ENCODE measurements at regions not wholly inside any gene's neighbourhood (a gene's known extent, or its start where the extent isn't known, plus 50 kb on each side); places are given as distances from the start of the nearest gene placed in this dataset.

- H3K27me3 ChIP-seq (replicated peaks; ENCODE audit: insufficient read depth): no peaks in the 10 kb centered on the region
- no peaks in the 10 kb centered on the region for H3K9me3 ChIP-seq
- H3K36me3 ChIP-seq: no peaks in the 10 kb centered on the region
- H3K4me3 ChIP-seq: no peak overlapping the region
- WGBS: 93% methylated on average over 13 of the region's 13 CpGs
- no peak overlapping the region for H3K27ac ChIP-seq
- intact Hi-C loops (cut with DNase I): no loop called here
- H3K4me1 ChIP-seq (replicated peaks): no peaks in the 10 kb centered on the region
- no peak for TF ChIP-seq POLR2A (IDR thresholded peaks at IDR 0.05)
- no peak for TF ChIP-seq CTCF (IDR thresholded peaks at IDR 0.05)
- TF ChIP-seq POLR2AphosphoS5 (IDR thresholded peaks at IDR 0.05): no peak
- no peak for DNase-seq (ENCODE audit: low spot score)
These were observed 375.6 kb downstream of the FBXW7 start for GRCh38 chr4:152160225-152160800.

DNA sequence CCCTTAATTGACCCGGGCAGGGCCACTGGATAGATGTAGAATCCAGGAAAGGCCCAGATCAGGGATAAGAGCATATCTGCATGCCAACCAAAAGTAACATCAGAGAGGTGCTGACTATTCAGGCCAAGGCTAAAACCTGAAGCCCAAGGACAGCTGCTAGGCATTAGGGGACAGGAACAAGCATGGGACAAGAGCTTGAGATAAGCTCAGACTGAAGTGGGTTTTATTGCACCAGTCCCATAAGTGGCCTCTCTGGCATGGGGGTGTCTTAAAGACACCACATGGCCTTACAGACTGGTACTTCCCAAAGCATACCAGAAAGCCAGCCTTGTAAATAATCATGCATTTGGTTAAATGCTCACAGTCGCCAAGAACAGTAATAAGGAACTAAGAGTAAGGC is 376.1 kb downstream of the FBXW7 start:
- 84% methylated on average over 2 of the region's 2 CpGs for WGBS
- DNase-seq (ENCODE audit: low spot score): no peak

DNA sequence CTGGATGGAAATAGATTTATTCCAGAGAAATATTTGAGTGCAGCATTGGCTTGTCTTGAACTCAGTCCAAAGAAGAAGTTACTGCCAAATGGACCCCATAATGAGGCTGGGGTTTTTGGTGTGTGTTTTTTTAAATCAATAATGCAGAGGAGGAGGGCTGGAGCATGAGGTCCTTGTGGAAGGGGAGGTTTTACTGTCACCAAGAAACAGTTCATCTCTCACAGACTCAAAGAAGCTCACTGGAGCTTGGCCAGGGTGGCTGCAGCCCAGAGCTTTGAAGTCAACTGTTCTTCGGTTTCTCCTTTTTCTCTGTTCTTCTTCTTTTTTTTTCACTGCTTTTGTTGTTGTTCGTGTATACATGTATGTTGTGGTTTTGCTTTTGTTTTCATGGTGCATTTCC is 377.7 kb downstream of the FBXW7 start:
- H3K4me1 ChIP-seq (replicated peaks): no peaks in the 10 kb centered on the region
- no peaks in the 10 kb centered on the region for H3K9me3 ChIP-seq
- intact Hi-C loops (cut with DNase I): no loop called here
- H3K27me3 ChIP-seq (replicated peaks; ENCODE audit: insufficient read depth): no peaks in the 10 kb centered on the region
- 20% methylated on average over 2 of the region's 2 CpGs for WGBS
- TF ChIP-seq POLR2AphosphoS5 (IDR thresholded peaks at IDR 0.05): no peak
- no peak for TF ChIP-seq CTCF (IDR thresholded peaks at IDR 0.05)
- no peak for TF ChIP-seq POLR2A (IDR thresholded peaks at IDR 0.05)
- no peaks in the 10 kb centered on the region for H3K36me3 ChIP-seq
- H3K27ac ChIP-seq: no peak overlapping the region
- no peak for DNase-seq (ENCODE audit: low spot score)
- H3K4me3 ChIP-seq: no peak overlapping the region

More for the DNA sequence above, 376.1 kb downstream of the FBXW7 start:
- intact Hi-C loops (cut with DNase I): no loop called here
- Histone ChIP-seq H3K9me3 (no peaks in the 10 kb centered on the region), H3K4me1 (replicated peaks) (no peaks in the 10 kb centered on the region), H3K27me3 (replicated peaks; ENCODE audit: insufficient read depth) (no peaks in the 10 kb centered on the region), H3K36me3 (no peaks in the 10 kb centered on the region), H3K4me3 (no peak overlapping the region), H3K27ac (no peak overlapping the region)
- TF ChIP-seq CTCF (IDR thresholded peaks at IDR 0.05): no peak
- TF ChIP-seq POLR2A (IDR thresholded peaks at IDR 0.05): no peak
- TF ChIP-seq POLR2AphosphoS5 (IDR thresholded peaks at IDR 0.05): no peak

GRCh38 chr4:152157629-152158028 is 378.3 kb downstream of the FBXW7 start:
- Histone ChIP-seq H3K36me3 (no peaks in the 10 kb centered on the region), H3K9me3 (no peaks in the 10 kb centered on the region), H3K27me3 (replicated peaks; ENCODE audit: insufficient read depth) (no peaks in the 10 kb centered on the region), H3K4me3 (no peak overlapping the region), H3K4me1 (replicated peaks) (no peaks in the 10 kb centered on the region), H3K27ac (no peak overlapping the region)
- DNase-seq (ENCODE audit: low spot score): no peak
- intact Hi-C loops (cut with DNase I): no loop called here
- 89% methylated on average over 5 of the region's 5 CpGs for WGBS
- no peak for TF ChIP-seq CTCF (IDR thresholded peaks at IDR 0.05)
- no peak for TF ChIP-seq POLR2A (IDR thresholded peaks at IDR 0.05)
- no peak for TF ChIP-seq POLR2AphosphoS5 (IDR thresholded peaks at IDR 0.05)

- TF ChIP-seq POLR2AphosphoS5 (IDR thresholded peaks at IDR 0.05): no peak
- TF ChIP-seq CTCF (IDR thresholded peaks at IDR 0.05): no peak
- TF ChIP-seq POLR2A (IDR thresholded peaks at IDR 0.05): no peak
- H3K4me1 ChIP-seq (replicated peaks): no peaks in the 10 kb centered on the region
- 71% methylated on average over 6 of the region's 6 CpGs for WGBS
These were observed 379.4 kb downstream of the FBXW7 start for GRCh38 chr4:152156442-152156841.

More at GRCh38 chr4:152156442-152156841, 379.4 kb downstream of the FBXW7 start:
- Histone ChIP-seq H3K27ac (no peak overlapping the region), H3K9me3 (no peaks in the 10 kb centered on the region), H3K36me3 (no peaks in the 10 kb centered on the region), H3K27me3 (replicated peaks; ENCODE audit: insufficient read depth) (no peaks in the 10 kb centered on the region), H3K4me3 (no peak overlapping the region)
- intact Hi-C loops (cut with DNase I): no loop called here
- DNase-seq (ENCODE audit: low spot score): no peak
